ENCODE measurements at regions not wholly inside any gene's neighbourhood (a gene's known extent, or its start where the extent isn't known, plus 50 kb on each side); places are given as distances from the start of the nearest gene placed in this dataset.

GRCh38 chr3:178967177-178967532, 104.5 kb downstream of the ZMAT3 start:
- H3K9me3 ChIP-seq (ENCODE audit: control insufficient read depth, low read length), result no peaks in the 10 kb centered on the region
- Mint-ChIP-seq H3K9me3 (no peaks in the 10 kb centered on the region), H3K27me3 (ENCODE audit: insufficient read depth) (peaks cover 40% of the 10 kb centered on the region), H3K27ac (no peak overlapping the region), H3K36me3 (ENCODE audit: low read depth) (no peaks in the 10 kb centered on the region), H3K4me1 (peaks cover 32% of the 10 kb centered on the region), H3K4me3 (no peak overlapping the region)
- no peak for TF ChIP-seq CTCF (conservative IDR thresholded peaks at IDR 0.05)
- H3K9ac ChIP-seq (ENCODE audit: extremely low read depth, low read length, poor library complexity, severe bottlenecking), result no peak overlapping the region
- 77 to 89% methylated on average over 1 of the region's 1 CpG for WGBS, 2 experiments (ENCODE audit: insufficient coverage in 1 of 2, insufficient read length in 1 of 2)
- H3K4me1 ChIP-seq (ENCODE audit: control insufficient read depth, insufficient read depth, low read length), result peaks cover 16% of the 10 kb centered on the region
- no peaks in the 10 kb centered on the region for H3K36me3 ChIP-seq (ENCODE audit: control insufficient read depth, insufficient read depth, low read length)
- no peak for DNase-seq
- no peak overlapping the region for H3K4me3 ChIP-seq (ENCODE audit: low read length)
- H3K27ac ChIP-seq (ENCODE audit: low read depth, low read length), result no peak overlapping the region
- peaks cover 15% of the 10 kb centered on the region for H3K27me3 ChIP-seq (ENCODE audit: control insufficient read depth, insufficient read depth, low read length, poor library complexity, severe bottlenecking)

- Histone ChIP-seq H3K9me3 (ENCODE audit: control insufficient read depth, low read length) (no peaks in the 10 kb centered on the region), H3K4me3 (ENCODE audit: low read length) (no peak overlapping the region), H3K27me3 (ENCODE audit: control insufficient read depth, insufficient read depth, low read length, poor library complexity, severe bottlenecking) (peaks cover 15% of the 10 kb centered on the region), H3K9ac (ENCODE audit: extremely low read depth, low read length, poor library complexity, severe bottlenecking) (no peak overlapping the region), H3K36me3 (ENCODE audit: control insufficient read depth, insufficient read depth, low read length) (no peaks in the 10 kb centered on the region), H3K27ac (ENCODE audit: low read depth, low read length) (no peak overlapping the region), H3K4me1 (ENCODE audit: control insufficient read depth, insufficient read depth, low read length) (peaks cover 16% of the 10 kb centered on the region)
- Mint-ChIP-seq H3K9me3 (no peaks in the 10 kb centered on the region), H3K36me3 (ENCODE audit: low read depth) (no peaks in the 10 kb centered on the region), H3K27ac (peak overlapping the region; percentile 37), H3K27me3 (ENCODE audit: insufficient read depth) (peaks cover 43% of the 10 kb centered on the region), H3K4me1 (peaks cover 38% of the 10 kb centered on the region), H3K4me3 (no peak overlapping the region)
- no peak for DNase-seq
- peak; percentile 78 for TF ChIP-seq CTCF (conservative IDR thresholded peaks at IDR 0.05)
- 69 to 92% methylated on average over 3 to 6 of the region's 6 CpGs for WGBS, 2 experiments (ENCODE audit: insufficient coverage in 1 of 2, insufficient read length in 1 of 2)
Observed at GRCh38 chr3:178966299-178967176, 105.1 kb downstream of the ZMAT3 start.

GRCh38 chr3:178964551-178964950, 107.1 kb downstream of the ZMAT3 start:
- no peak for TF ChIP-seq CTCF (conservative IDR thresholded peaks at IDR 0.05)
- Mint-ChIP-seq H3K9me3 (no peaks in the 10 kb centered on the region), H3K36me3 (ENCODE audit: low read depth) (no peaks in the 10 kb centered on the region), H3K4me3 (no peak overlapping the region), H3K4me1 (peaks cover 44% of the 10 kb centered on the region), H3K27me3 (ENCODE audit: insufficient read depth) (peaks cover 43% of the 10 kb centered on the region), H3K27ac (no peak overlapping the region)
- Histone ChIP-seq H3K27me3 (ENCODE audit: control insufficient read depth, insufficient read depth, low read length, poor library complexity, severe bottlenecking) (peaks cover 15% of the 10 kb centered on the region), H3K4me1 (ENCODE audit: control insufficient read depth, insufficient read depth, low read length) (peaks cover 16% of the 10 kb centered on the region), H3K36me3 (ENCODE audit: control insufficient read depth, insufficient read depth, low read length) (no peaks in the 10 kb centered on the region), H3K4me3 (ENCODE audit: low read length) (no peak overlapping the region), H3K9ac (ENCODE audit: extremely low read depth, low read length, poor library complexity, severe bottlenecking) (no peak overlapping the region), H3K9me3 (ENCODE audit: control insufficient read depth, low read length) (no peaks in the 10 kb centered on the region), H3K27ac (ENCODE audit: low read depth, low read length) (no peak overlapping the region)
- WGBS, 2 experiments (ENCODE audit: insufficient coverage in 1 of 2, insufficient read length in 1 of 2), result 47% methylated on average over 4 of the region's 4 CpGs; no CpG with 5 or more reads in 1 of the 2 experiments
- peak; percentile 51 for DNase-seq

Measured in endodermal cell (in vitro differentiated cells).